GM19025 (cell line): ENCODE measurements at regions not wholly inside any gene's neighbourhood (a gene's known extent, or its start where the extent isn't known, plus 50 kb on each side); places are given as distances from the start of the nearest gene placed in this dataset.
"Not testable (repeated sequence)": the region's sequence is repeated elsewhere in the genome, so short reads cannot be mapped to it uniquely, and the experiment has no call there.

Experiments
- ATAC-seq: cut with Tn5 transposase; IDR thresholded peaks from one replicate; pipeline ENCODE4 v1.9.1; 2021; ENCODE audit warnings: mild to moderate bottlenecking, low read depth, moderate library complexity; ENCODE audit not compliant: unreplicated experiment

DNA sequence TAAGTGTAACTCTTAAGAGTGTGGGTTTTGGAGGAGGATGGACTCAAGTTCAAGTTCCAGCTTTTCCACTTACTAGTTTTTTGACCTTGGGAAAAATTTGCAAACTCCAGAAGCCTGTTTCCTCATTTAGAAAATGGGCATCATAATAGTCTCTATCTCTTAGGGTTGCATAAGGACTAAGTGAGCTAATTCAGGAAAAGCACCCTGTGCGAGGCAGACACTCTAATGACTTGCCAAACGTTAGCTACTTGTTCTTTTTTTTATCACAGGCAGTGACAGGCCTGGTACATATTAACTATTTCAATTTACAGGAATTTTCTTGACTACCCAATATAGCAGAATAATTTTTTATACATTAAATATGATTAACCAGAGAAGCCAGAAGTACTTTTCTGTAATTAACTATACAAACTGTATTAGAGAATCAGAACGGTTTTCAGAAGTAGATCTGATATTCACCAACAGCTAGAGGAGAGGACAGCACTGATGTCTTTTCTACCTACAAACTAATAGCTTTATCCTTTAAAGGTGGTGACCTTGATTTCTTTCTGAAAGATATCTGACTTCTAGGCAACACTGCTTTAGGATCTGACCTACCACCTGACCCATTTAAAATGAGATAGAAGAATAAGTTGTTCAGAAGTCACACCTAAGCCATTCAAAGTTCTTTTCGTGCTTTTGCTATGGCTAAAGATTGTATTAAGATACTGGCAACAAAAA is 139.6 kb upstream of the HAND2 start:
- no peak for ATAC-seq

DNA sequence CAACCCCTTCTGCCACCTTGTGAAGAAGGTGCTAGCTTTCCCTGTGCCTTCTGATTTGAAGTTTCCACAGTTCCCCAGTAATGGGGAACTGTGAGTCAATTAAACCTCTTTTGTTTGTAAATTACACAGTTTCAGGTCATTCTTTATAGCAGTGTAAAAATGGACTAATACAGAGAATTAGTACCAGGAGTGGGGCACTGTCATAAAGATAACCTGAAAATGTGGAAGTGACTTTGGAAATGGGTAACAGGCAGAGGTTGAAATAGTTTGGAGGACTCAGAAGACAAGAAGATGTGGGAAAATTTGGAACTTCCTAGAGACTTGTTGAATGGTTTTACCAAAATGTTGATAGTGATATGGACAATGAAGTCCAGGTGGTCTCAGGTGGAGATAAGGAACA is 131.0 kb upstream of the HAND2 start:
- ATAC-seq, result no peak

GRCh38 chr4:173656898-173657297 is 126.9 kb upstream of the HAND2 start:
- ATAC-seq, result no peak

GRCh38 chr4:173652283-173652931 is 122.4 kb upstream of the HAND2 start:
- no peak for ATAC-seq

DNA sequence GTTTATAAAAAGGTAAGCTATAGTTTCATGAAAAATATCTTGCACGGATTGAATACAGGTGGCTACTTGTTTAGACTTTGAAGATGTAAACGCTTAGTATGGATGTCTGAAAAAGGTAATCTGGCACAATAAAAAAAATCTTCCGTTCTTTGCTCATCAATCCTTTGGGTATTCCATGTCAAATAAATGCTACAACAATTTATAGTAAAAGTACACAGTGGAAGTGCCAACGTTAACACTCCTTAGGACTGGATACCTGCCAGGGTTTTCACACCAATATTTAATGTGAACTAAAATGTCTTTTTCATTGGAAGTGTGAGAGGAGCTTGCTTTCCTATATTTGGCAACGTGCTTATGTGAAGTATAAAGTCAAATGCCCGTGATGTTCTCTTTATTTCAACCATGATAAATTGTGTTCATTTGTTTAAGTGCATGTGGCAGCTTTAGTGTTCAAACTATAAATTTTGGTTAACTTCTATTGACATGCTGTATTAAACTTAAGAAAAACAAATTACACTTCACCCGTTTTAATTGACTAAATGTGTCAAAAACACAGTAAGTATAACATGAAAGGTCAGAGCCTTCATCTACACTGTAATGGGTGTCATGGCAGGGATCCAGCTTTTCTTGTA is 121.7 kb upstream of the HAND2 start:
- ATAC-seq, result no peak

GRCh38 chr4:173647902-173648301 is 117.9 kb upstream of the HAND2 start:
- ATAC-seq, result no peak

DNA sequence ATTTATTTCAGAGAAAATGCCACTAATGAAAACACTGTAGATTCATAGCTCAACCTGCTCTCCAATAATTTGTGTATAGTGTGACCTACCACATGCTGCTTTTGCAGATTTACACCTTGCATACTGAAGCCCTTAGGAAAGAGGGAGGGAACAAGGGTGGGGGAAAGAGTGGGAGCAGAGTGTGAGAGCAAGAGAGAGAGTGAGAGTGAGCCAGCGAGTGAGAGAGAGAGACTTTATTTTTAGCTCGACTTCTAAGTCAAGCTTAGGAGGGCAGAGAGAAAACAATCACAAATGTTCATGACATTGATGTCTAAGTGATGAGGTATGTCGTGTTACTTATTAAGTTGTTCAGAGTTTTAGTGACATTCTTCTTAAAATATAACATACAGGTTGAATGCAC is 112.5 kb upstream of the HAND2 start:
- no peak for ATAC-seq

- ATAC-seq, result no peak
Observed at GRCh38 chr4:173635395-173635794, 105.4 kb upstream of the HAND2 start.

DNA sequence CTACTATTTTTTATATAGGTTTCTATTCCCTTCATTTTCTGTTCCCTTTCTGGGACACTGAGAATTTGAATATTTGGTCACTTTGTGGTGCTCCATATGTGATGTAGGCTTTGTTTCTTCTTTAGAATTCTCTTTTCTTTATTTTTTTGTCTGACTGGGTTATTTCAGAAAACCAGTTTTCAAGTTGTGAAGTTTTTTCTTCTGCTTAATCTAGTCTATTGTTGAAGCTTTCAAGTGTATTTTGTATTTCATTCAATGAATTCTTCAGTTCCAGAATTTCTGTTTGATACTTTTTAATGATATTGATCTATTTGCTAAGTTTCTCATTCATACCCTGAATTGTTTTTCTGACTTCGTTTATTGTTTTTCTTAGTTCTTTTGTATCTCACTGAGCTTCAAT is 96.2 kb upstream of the HAND2 start:
- ATAC-seq, result no peak

DNA sequence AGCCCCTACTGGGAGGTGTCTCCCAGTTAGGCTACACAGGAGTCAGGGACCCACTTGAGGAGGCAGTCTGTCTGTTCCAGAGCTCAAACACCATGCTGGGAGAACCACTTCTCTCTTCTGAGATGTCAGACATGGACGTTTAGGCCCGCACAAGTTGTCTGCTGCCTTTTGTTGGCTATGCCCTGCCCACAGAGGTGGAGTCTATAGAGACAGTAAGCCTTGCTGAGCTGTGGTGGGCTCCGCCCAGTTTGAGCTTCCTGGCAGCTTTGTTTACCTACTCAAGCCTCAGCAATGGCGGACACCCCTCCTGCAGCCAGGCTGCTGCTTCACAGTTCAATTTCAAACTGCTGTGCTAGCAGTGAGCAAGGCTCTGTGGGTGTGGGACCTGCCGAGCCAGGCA is 88.6 kb upstream of the HAND2 start:
- ATAC-seq, result not testable (repeated sequence)

DNA sequence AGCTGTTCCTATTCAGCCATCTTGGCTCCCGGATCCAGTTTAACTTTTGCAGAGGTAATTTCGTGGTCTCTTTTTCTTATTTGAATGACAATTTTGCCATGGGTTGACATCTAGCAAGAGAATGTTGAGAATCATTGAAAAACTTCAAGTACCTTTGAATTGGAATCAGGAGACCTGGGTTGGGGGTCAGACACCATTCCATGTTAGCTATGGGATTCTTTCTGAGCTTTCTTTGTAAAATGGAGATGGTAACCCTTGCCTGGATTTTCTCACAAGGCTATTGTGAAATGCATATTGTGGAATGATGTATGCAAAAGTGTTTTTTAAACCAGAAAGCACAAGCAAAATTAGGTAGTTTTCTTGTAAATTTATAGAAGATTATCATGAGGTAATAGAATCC is 79.1 kb upstream of the HAND2 start:
- ATAC-seq, result no peak

DNA sequence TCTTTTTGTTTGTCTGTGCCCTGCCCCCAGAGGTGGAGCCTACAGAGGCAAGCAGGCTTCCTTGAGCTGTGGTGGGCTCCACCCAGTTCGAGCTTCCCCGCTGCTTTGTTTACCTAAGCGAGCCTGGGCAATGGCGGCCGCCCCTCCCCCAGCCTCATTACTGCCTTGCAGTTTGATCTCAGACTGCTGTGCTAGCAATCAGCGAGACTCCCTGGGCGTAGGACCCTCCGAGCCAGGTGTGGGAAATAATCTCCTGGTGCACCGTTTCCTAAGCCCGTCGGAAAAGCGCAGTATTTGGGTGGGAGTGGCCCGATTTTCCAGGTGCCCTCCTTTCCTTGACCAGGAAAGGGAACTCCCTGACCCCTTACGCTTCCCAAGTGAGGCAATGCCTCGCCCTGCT is 78.6 kb upstream of the HAND2 start:
- ATAC-seq, result not testable (repeated sequence)

DNA sequence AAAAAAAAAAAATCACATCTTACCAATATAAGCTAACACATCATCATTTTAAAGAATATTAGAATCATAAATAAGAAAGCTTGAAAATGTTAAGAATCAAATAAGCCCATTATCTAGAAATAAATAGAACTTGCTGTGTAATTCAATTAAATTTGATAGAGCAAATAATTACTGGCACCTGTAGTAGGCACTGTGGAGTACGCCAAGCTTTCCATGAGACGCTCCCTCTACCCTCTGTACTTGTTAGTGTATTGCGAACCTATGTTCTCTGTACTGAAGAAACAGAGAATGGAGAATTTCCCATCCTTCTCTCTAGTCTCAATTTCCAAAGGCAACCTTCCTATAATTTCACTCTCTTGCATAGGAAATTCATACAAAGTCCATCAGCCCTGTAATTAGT is 61.7 kb upstream of the HAND2 start:
- no peak for ATAC-seq

- ATAC-seq, result no peak
Observed at GRCh38 chr4:173590697-173591096, 60.7 kb upstream of the HAND2 start.

GRCh38 chr4:173585876-173586572 is 56.0 kb upstream of the HAND2 start:
- ATAC-seq, result no peak

DNA sequence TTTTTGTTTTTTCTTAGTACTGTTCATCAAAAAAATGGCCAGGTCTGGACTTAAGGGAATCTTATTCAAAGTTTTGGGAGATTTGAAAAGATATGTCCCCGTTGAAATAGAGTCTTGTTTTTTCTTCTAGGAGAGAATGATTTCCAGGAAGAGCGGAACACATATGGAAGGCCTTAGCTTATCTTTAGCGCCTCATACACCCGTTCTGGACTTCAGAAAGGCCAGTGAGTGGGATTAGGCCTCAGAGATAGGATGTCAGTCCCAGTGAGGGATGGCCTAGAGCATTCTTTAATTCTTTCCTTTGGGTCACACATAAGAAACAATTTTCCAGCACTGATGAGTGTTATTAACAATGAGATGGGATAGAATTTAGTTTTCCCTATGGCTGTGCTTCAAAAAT is 54.5 kb upstream of the HAND2 start:
- no peak for ATAC-seq
